H9 (cell line): ENCODE measurements at regions not wholly inside any gene's neighbourhood (a gene's known extent, or its start where the extent isn't known, plus 50 kb on each side); places are given as distances from the start of the nearest gene placed in this dataset.

Source experiments
- DNase-seq: peaks from one replicate; pipeline ENCODE4 v3.0.0-alpha.2; 2017
- H2AFZ ChIP-seq: one replicate; pipeline ENCODE4 v1.6.1; 2013; ENCODE audit warnings: mild to moderate bottlenecking, low read length, control low read depth, moderate library complexity
- H2AK5ac ChIP-seq: 2 replicates; pipeline ENCODE4 v1.6.1; 2013; ENCODE audit warnings: low read length, control low read depth, mixed read lengths; ENCODE audit not compliant: insufficient read length
- H2BK120ac ChIP-seq: one replicate; pipeline ENCODE4 v1.6.1; 2013; ENCODE audit warnings: low read depth, mild to moderate bottlenecking, low read length, control low read depth, inconsistent platforms; ENCODE audit not compliant: poor library complexity, severe bottlenecking
- H2BK12ac ChIP-seq: 2 replicates; pipeline ENCODE4 v1.6.1; 2013; ENCODE audit warnings: low read length, control low read depth, mixed read lengths, low read depth; ENCODE audit not compliant: insufficient read length
- H2BK15ac ChIP-seq: 2 replicates; pipeline ENCODE4 v1.6.1; 2013; ENCODE audit warnings: low read depth, low read length, control low read depth
- H2BK20ac ChIP-seq: one replicate; pipeline ENCODE4 v1.6.1; 2013; ENCODE audit warnings: low read depth, mild to moderate bottlenecking, low read length, control low read depth, inconsistent platforms; ENCODE audit not compliant: poor library complexity, severe bottlenecking
- H2BK5ac ChIP-seq: 2 replicates; pipeline ENCODE4 v1.6.1; 2013; ENCODE audit warnings: low read length, control low read depth, mixed read lengths; ENCODE audit not compliant: insufficient read length
- H3K14ac ChIP-seq: 2 replicates; pipeline ENCODE4 v1.6.1; 2013; ENCODE audit warnings: low read length, control low read depth; ENCODE audit not compliant: insufficient read depth
- H3K18ac ChIP-seq: 2 replicates; pipeline ENCODE4 v1.6.1; 2013; ENCODE audit warnings: low read depth, mild to moderate bottlenecking, mixed read lengths, low read length, control low read depth; ENCODE audit not compliant: insufficient read length
- H3K23ac ChIP-seq: 2 replicates; pipeline ENCODE4 v1.6.1; 2013; ENCODE audit warnings: low read length, control low read depth, mixed read lengths, low read depth; ENCODE audit not compliant: insufficient read length
- H3K23me2 ChIP-seq: 2 replicates; pipeline ENCODE4 v1.6.1; 2013; ENCODE audit warnings: low read depth, mild to moderate bottlenecking, mixed read lengths, low read length, control low read depth; ENCODE audit not compliant: insufficient read length, poor library complexity, severe bottlenecking
- H3K27ac ChIP-seq: 2 replicates; pipeline ENCODE4 v1.5.1; 2013; ENCODE audit warnings: low read length, control low read depth, mixed read lengths, low read depth; ENCODE audit not compliant: insufficient read length
- H3K27me3 ChIP-seq: 2 replicates; pipeline ENCODE4 v1.6.1; 2013; ENCODE audit warnings: low read length, control low read depth, inconsistent platforms; ENCODE audit not compliant: insufficient read depth
- H3K4ac ChIP-seq: 2 replicates; pipeline ENCODE4 v1.6.1; 2013; ENCODE audit warnings: low read depth, mild to moderate bottlenecking, control low read depth, inconsistent platforms, low read length, moderate library complexity
- H3K4me1 ChIP-seq: 2 replicates; pipeline ENCODE4 v1.6.1; 2013; ENCODE audit warnings: low read length, control low read depth, inconsistent platforms; ENCODE audit not compliant: insufficient read depth
- H3K4me2 ChIP-seq: 2 replicates; pipeline ENCODE4 v1.6.1; 2013; ENCODE audit warnings: low read length, control low read depth, mixed read lengths; ENCODE audit not compliant: insufficient read length, insufficient read depth
- H3K56ac ChIP-seq: 2 replicates; pipeline ENCODE4 v1.6.1; 2013; ENCODE audit warnings: low read depth, mild to moderate bottlenecking, mixed read lengths, low read length, control low read depth; ENCODE audit not compliant: insufficient read length
- H3K79me1 ChIP-seq: 2 replicates; pipeline ENCODE4 v1.6.1; 2013; ENCODE audit warnings: low read depth, mild to moderate bottlenecking, moderate library complexity, low read length, control low read depth, inconsistent platforms; ENCODE audit not compliant: insufficient read depth, poor library complexity, severe bottlenecking
- H3K79me2 ChIP-seq: 2 replicates; pipeline ENCODE4 v1.6.1; 2013; ENCODE audit warnings: low read length, control low read depth, inconsistent platforms; ENCODE audit not compliant: insufficient read depth
- H3K9ac ChIP-seq: 2 replicates; pipeline ENCODE4 v1.6.1; 2013; ENCODE audit warnings: low read length, control low read depth, mixed read lengths; ENCODE audit not compliant: insufficient read length; ENCODE audit errors: extremely low read depth
- H3K9me3 ChIP-seq: one replicate; pipeline ENCODE4 v1.6.1; 2013; ENCODE audit warnings: low read depth, low read length, inconsistent platforms; ENCODE audit not compliant: control insufficient read depth
- H3T11ph ChIP-seq: one replicate; pipeline ENCODE4 v1.6.1; 2013; ENCODE audit warnings: mild to moderate bottlenecking, low read length, control low read depth, inconsistent platforms
- H4K20me1 ChIP-seq: one replicate; pipeline ENCODE4 v1.6.1; 2013; ENCODE audit not compliant: control insufficient read depth, insufficient read length, insufficient read depth
- H4K5ac ChIP-seq: 2 replicates; pipeline ENCODE4 v1.6.1; 2013; ENCODE audit warnings: low read depth, mild to moderate bottlenecking, mixed read lengths, low read length, control low read depth; ENCODE audit not compliant: insufficient read length
- H4K8ac ChIP-seq: replicated peaks from 2 replicates; pipeline ENCODE4 v1.6.1; 2013; ENCODE audit warnings: low read length, control low read depth, mixed read lengths, low read depth; ENCODE audit not compliant: insufficient read length
- H4K91ac ChIP-seq: 2 replicates; pipeline ENCODE4 v1.6.1; 2013; ENCODE audit warnings: low read depth, mild to moderate bottlenecking, moderate library complexity, mixed read lengths, low read length, control low read depth; ENCODE audit not compliant: insufficient read length
- H3K27ac Mint-ChIP-seq, 3 experiments: 2 replicates in 2 of 3; 3 replicates in 1 of 3; pipeline ENCODE4 v1.8.0; 2020 to 2021; ENCODE audit warnings: mixed read lengths in 3 of 3, mild to moderate bottlenecking in 1 of 3, moderate library complexity in 1 of 3
- H3K27me3 Mint-ChIP-seq: 2 replicates; pipeline ENCODE4 v1.8.0; 2021; ENCODE audit warnings: low read depth, mild to moderate bottlenecking, moderate library complexity, mixed read lengths
- H3K36me3 Mint-ChIP-seq, 3 experiments: 2 replicates in 2 of 3; 3 replicates in 1 of 3; pipeline ENCODE4 v1.8.0; 2020 to 2021; ENCODE audit warnings: low read depth in 3 of 3, mixed read lengths in 3 of 3; ENCODE audit not compliant: insufficient read depth in 1 of 3
- H3K4me1 Mint-ChIP-seq, 2 experiments: 2 replicates each; pipeline ENCODE4 v1.8.0; 2020; ENCODE audit warnings: mixed read lengths in 2 of 2
- H3K4me3 Mint-ChIP-seq, 2 experiments: 2 replicates in 1 of 2; 3 replicates in 1 of 2; pipeline ENCODE4 v1.8.0; 2020 to 2021; ENCODE audit warnings: mild to moderate bottlenecking in 2 of 2, mixed read lengths in 2 of 2, moderate library complexity in 1 of 2
- H3K9me3 Mint-ChIP-seq, 2 experiments: 2 replicates in 1 of 2; 3 replicates in 1 of 2; pipeline ENCODE4 v1.8.0; 2020; ENCODE audit warnings: mild to moderate bottlenecking in 2 of 2, mixed read lengths in 2 of 2, moderate library complexity in 1 of 2
- CTCF ChIP-seq: fragments of 200-600 bp; sonication (generic); conservative IDR thresholded peaks from 3 replicates; pipeline ENCODE4 v1.8.0; 2021; ENCODE audit warnings: antibody characterized with exemption, mild to moderate bottlenecking
- WGBS: extraction: QIAGEN DNeasy Blood & Tissue Kit; methylation state at CpG from one replicate; pipeline ENCODE4 v1.1.7; 2013; ENCODE audit warnings: missing lambda C conversion rate, low lambda C conversion rate, mixed read lengths; ENCODE audit not compliant: insufficient read length; ENCODE audit errors: extremely low coverage; 5-methylcytosine and 5-hydroxymethylcytosine counted together

GRCh38 chr18:76145521-76146376, 349.3 kb downstream of the ZNF516 start:
- H3K27me3 ChIP-seq = no peaks in the 10 kb centered on the region
- no peak overlapping the region for H4K91ac ChIP-seq
- no peak overlapping the region for H4K8ac ChIP-seq
- H3K23me2 ChIP-seq = no peaks in the 10 kb centered on the region
- WGBS = no CpG with 5 or more reads among the region's 23 CpGs
- Mint-ChIP-seq H3K4me1 (peaks cover 26 to 29% of the 10 kb centered on the region in 2 experiments), H3K4me3 (no peak overlapping the region; a peak in 1 of 5 replicates), H3K36me3 (peaks cover 0 to 4% (median 0%) of the 10 kb centered on the region in 3 experiments; a peak in 1 of 7 replicates), H3K27me3 (peaks cover 10% of the 10 kb centered on the region), H3K9me3 (no peaks in the 10 kb centered on the region; a peak in 2 of 5 replicates), H3K27ac (peak overlapping the region in 2 of 3 experiments; percentile 10 to 24; a peak in 2 of 7 replicates)
- H2AK5ac ChIP-seq = no peak overlapping the region
- H2BK15ac ChIP-seq = no peak overlapping the region
- H3K18ac ChIP-seq = no peak overlapping the region
- no peaks in the 10 kb centered on the region; the same call in 1 of the 2 replicates for H3K4me1 ChIP-seq
- no peak overlapping the region for H4K5ac ChIP-seq
- H2BK120ac ChIP-seq = no peak overlapping the region
- H2BK12ac ChIP-seq = no peak overlapping the region
- H3K27ac ChIP-seq = no peak overlapping the region
- H3T11ph ChIP-seq = no peak overlapping the region
- H3K4ac ChIP-seq = no peak overlapping the region
- no peaks in the 10 kb centered on the region for H3K9me3 ChIP-seq
- no peak overlapping the region for H3K56ac ChIP-seq
- H2BK20ac ChIP-seq = no peak overlapping the region
- no peak for TF ChIP-seq CTCF
- no peaks in the 10 kb centered on the region for H4K20me1 ChIP-seq
- no peaks in the 10 kb centered on the region for H3K79me2 ChIP-seq
- H3K4me2 ChIP-seq = no peak overlapping the region
- no peak overlapping the region for H3K23ac ChIP-seq
- no peak overlapping the region for H2BK5ac ChIP-seq
- no peak overlapping the region for H3K14ac ChIP-seq
- H2AFZ ChIP-seq = no peak overlapping the region
- H3K79me1 ChIP-seq = no peaks in the 10 kb centered on the region
- DNase-seq = no peak
- H3K9ac ChIP-seq = no peak overlapping the region
